Ascending aorta (tissue), 2 donors: ENCODE measurements at regions not wholly inside any gene's neighbourhood (a gene's known extent, or its start where the extent isn't known, plus 50 kb on each side); places are given as distances from the start of the nearest gene placed in this dataset.
"Not testable (repeated sequence)": the region's sequence is repeated elsewhere in the genome, so short reads cannot be mapped to it uniquely, and the experiment has no call there.

ENCODE experiments used
- DNase-seq, 2 donors: peaks; one replicate each; pipeline ENCODE4 v3.0.0-alpha.2; 2019; ENCODE audit warnings: low spot score in 2 of 2
- H3K27ac ChIP-seq, 2 donors: fragments of 200-600 bp; sonication (generic); one replicate each; pipeline ENCODE4 v1.5.1; 2016 to 2017; ENCODE audit warnings: mild to moderate bottlenecking in 1 of 2
- H3K27me3 ChIP-seq: fragments of 200-600 bp; sonication (generic); one replicate; pipeline ENCODE4 v1.5.1; 2017
- H3K36me3 ChIP-seq, 2 donors: fragments of 200-600 bp; sonication (generic); one replicate each; pipeline ENCODE4 v1.5.1; 2016
- H3K4me1 ChIP-seq, 2 donors: fragments of 200-600 bp; sonication (generic); one replicate each; pipeline ENCODE4 v1.5.1; 2016 to 2017; ENCODE audit warnings: mild to moderate bottlenecking in 1 of 2
- H3K4me3 ChIP-seq, 2 donors: fragments of 200-600 bp; sonication (generic); one replicate each; pipeline ENCODE4 v1.5.1; 2016 to 2017; ENCODE audit warnings: mild to moderate bottlenecking in 1 of 2
- H3K9me3 ChIP-seq, 2 donors: fragments of 200-600 bp; sonication (generic); one replicate each; pipeline ENCODE4 v1.5.1; 2016
- CTCF ChIP-seq, 3 experiments: fragments of 200-600 bp in 2 of 3; fragments of 450-650 bp in 1 of 3; sonication (generic) in 2 of 3; IDR thresholded peaks; one replicate each; pipeline ENCODE4 v1.5.1; 2016 to 2019; ENCODE audit warnings: antibody characterized with exemption in 3 of 3, mild to moderate bottlenecking in 1 of 3, moderate library complexity in 1 of 3
- intact Hi-C: fragments of 100-400 bp; cut with DNase I; formaldehyde crosslinking; loops from one replicate; pipeline ENCODE4 v1.15.1; 2023

- Histone ChIP-seq H3K4me3 (no peak overlapping the region), H3K36me3 (no peaks in the 10 kb centered on the region), H3K27me3 (no peaks in the 10 kb centered on the region), H3K27ac (no peak overlapping the region), H3K4me1 (no peaks in the 10 kb centered on the region), H3K9me3 (no peaks in the 10 kb centered on the region)
- intact Hi-C loops = no loop called here
- no peak for DNase-seq
- no peak for TF ChIP-seq CTCF (IDR thresholded peaks at IDR 0.05)
These were observed 605.3 kb upstream of the B3GAT1 start for GRCh38 chr11:135017296-135017695.

GRCh38 chr11:135015966-135016365 lies 603.9 kb upstream of the B3GAT1 start:
- intact Hi-C loops = no loop called here
- no peaks in the 10 kb centered on the region for H3K36me3 ChIP-seq

GRCh38 chr11:135011313-135011712 lies 599.3 kb upstream of the B3GAT1 start:
- H3K9me3 ChIP-seq, intact Hi-C loops, H3K27me3 ChIP-seq, DNase-seq, H3K36me3 ChIP-seq, H3K4me1 ChIP-seq, H3K27ac ChIP-seq, H3K4me3 ChIP-seq: not testable (repeated sequence)

More at GRCh38 chr11:135015966-135016365, 603.9 kb upstream of the B3GAT1 start:
- Histone ChIP-seq H3K27ac (no peak overlapping the region), H3K27me3 (no peaks in the 10 kb centered on the region), H3K4me1 (no peaks in the 10 kb centered on the region), H3K9me3 (no peaks in the 10 kb centered on the region), H3K4me3 (no peak overlapping the region)
- no peak for DNase-seq
- TF ChIP-seq CTCF (IDR thresholded peaks at IDR 0.05) = no peak

- H3K9me3 ChIP-seq = no peaks in the 10 kb centered on the region
- intact Hi-C loops = no loop called here
- no peaks in the 10 kb centered on the region for H3K36me3 ChIP-seq
- no peak overlapping the region for H3K4me3 ChIP-seq
- no peak overlapping the region for H3K27ac ChIP-seq
- TF ChIP-seq CTCF (IDR thresholded peaks at IDR 0.05) = no peak
- no peaks in the 10 kb centered on the region for H3K27me3 ChIP-seq
- no peaks in the 10 kb centered on the region for H3K4me1 ChIP-seq
- DNase-seq = no peak
These were observed 597.1 kb upstream of the B3GAT1 start for GRCh38 chr11:135009125-135009524.

GRCh38 chr11:135008412-135008811 lies 596.4 kb upstream of the B3GAT1 start:
- H3K4me1 ChIP-seq = no peaks in the 10 kb centered on the region
- no peaks in the 10 kb centered on the region for H3K27me3 ChIP-seq
- H3K4me3 ChIP-seq = no peak overlapping the region
- no peak for TF ChIP-seq CTCF (IDR thresholded peaks at IDR 0.05)
- no peak for DNase-seq
- intact Hi-C loops = no loop called here
- H3K27ac ChIP-seq = no peak overlapping the region
- no peaks in the 10 kb centered on the region for H3K9me3 ChIP-seq
- H3K36me3 ChIP-seq = no peaks in the 10 kb centered on the region

GRCh38 chr11:135008001-135008405 lies 596.0 kb upstream of the B3GAT1 start:
- no peaks in the 10 kb centered on the region for H3K4me1 ChIP-seq
- no peaks in the 10 kb centered on the region for H3K9me3 ChIP-seq
- H3K4me3 ChIP-seq = no peak overlapping the region
- intact Hi-C loops = no loop called here
- no peak for DNase-seq
- no peaks in the 10 kb centered on the region for H3K27me3 ChIP-seq
- no peaks in the 10 kb centered on the region for H3K36me3 ChIP-seq
- no peak overlapping the region for H3K27ac ChIP-seq
- no peak for TF ChIP-seq CTCF (IDR thresholded peaks at IDR 0.05)
